Bone marrow (tissue), 2 donors: ENCODE measurements at regions not wholly inside any gene's neighbourhood (a gene's known extent, or its start where the extent isn't known, plus 50 kb on each side); places are given as distances from the start of the nearest gene placed in this dataset.

Experiments
- DNase-seq, 2 donors: peaks; one replicate each; lab custom pipeline; 2025; lab: John Stamatoyannopoulos, UW

DNA sequence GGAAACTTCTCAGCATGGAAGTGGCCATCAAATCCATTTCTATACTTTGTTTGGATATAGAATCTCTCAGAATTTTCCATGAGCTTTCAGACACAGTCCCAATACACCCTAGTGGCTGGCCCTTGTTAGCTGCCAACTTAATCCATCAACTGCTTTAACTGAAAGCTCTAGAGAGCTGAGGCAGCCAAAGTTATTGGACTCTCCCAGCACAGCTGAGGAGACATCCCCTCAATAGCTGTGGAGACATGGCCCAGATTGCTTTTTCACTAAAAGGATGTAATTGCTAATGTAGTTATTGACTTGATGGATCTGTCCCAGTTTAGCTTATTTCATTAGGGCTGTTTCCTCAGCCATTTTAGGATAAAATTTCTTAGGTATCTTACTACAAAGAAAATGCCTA is 94.8 kb upstream of the PRMT6 start:
- no peak for DNase-seq

DNA sequence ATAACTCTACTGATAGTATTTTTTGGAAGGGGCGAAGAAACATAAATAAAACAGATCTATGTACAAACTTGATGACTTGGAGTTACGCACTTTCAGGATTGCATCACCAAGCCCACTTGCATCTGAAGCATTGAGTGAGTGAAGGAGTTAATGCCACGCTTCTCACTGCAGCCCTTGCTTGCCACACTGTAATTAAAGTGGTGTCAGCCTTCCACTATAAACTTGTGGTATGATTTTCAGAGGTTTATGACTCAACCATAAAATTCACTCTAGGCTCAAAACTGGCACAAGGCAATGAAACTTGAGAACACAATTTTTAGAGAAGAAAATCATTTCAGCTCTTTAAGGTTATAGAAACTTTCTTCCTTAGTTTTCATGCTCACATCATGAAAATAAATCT is 93.9 kb upstream of the PRMT6 start:
- DNase-seq, result no peak

DNA sequence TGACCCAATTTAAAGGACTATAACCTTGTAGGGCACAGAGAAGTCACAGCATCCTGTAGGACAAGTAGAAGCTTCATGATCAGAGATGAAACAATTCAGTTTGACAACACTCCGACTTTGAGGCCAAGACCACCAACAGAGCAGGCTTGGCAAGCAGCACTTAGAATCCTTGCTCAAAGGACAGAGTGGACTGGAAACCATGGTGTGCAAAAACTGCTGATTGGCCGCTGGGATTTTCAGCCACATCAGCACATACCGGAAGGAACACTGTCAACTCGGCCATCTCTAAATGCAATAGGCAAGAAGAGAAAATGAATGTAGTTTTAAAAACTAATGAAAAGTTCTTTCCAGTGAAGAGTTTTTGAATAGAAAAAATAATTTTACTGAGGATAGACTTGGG is 92.0 kb upstream of the PRMT6 start:
- DNase-seq, result no peak

DNA sequence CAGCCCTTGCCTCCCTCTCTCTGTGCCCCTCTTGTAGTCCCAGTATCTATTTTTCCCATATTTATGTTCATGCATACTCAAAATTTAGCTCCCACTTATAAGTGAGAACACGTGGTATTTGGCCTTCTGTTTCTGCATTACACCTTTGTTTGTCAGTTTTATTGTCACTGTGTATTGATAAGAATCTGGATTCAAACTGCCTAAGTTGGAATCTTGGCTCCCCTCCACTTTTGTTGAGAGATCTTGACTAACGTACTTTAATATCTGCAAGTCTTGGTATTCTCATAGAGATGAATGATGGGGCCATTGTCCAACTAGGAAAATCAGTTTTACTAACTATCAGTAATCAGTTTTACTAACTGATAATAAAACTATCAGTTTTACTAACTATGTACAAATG is 87.8 kb upstream of the PRMT6 start:
- no peak for DNase-seq

GRCh38 chr1:106969731-106970130 is 86.7 kb upstream of the PRMT6 start:
- no peak for DNase-seq

GRCh38 chr1:106972074-106972473 is 84.4 kb upstream of the PRMT6 start:
- DNase-seq, result no peak

GRCh38 chr1:106975944-106976343 is 80.5 kb upstream of the PRMT6 start:
- no peak for DNase-seq

DNA sequence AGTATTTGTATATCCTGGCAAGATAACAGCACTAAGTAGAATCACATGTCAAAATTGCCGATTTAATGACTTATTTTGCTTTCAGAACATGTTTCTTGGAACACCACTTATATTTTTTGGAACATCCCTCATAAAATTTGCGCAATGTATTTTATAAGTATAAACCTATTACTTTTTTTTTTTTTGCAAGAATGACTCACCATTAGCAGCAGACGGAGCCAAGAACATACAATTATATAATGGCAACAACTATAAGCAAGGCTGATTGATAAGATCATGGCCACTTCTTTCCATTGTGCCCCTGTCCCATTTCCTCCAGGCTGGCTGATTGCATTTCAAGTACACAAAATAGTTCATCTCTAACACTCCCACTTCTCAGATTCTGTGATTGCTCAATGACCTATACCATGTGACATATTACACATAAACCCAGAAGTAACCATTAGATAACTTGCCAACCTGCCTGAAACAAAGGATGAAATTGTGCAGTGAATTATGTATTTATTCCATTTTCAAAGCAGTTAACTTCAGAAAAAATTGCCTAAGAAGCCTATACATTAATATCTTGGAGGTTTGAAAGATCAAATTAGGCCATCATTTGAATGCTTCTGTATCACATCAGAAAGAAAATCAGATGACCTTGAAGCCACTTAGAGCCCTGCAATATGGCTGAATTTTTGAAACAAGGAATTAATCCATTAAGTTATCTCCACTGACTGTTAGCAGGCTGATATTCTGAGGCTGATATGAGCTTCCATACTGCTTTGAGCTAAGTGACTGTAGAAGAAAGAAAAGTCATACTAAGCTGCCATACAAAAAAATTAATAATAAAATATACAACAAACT is 77.8 kb upstream of the PRMT6 start:
- DNase-seq, result no peak

DNA sequence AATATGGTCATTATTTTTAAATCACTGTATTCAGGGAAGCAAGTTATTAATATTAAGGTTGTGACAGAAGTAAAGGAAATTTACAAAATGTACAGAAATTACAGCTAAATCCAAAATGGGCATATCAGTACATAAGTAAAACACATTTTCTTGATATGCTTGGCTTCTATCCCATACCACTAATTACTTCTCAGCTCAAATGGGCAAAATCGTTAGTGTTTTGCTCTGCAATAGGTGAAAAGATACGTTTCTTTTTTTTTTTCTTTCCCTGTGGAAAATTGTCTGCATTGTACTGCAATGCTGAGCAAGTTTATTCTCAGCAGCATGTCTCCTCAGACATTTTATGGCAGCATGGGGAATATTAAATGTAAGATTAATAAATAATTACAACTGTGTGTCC is 77.1 kb upstream of the PRMT6 start:
- no peak for DNase-seq

GRCh38 chr1:106980121-106980520 is 76.4 kb upstream of the PRMT6 start:
- DNase-seq, result no peak

GRCh38 chr1:106984801-106985200 is 71.7 kb upstream of the PRMT6 start:
- DNase-seq, result no peak

DNA sequence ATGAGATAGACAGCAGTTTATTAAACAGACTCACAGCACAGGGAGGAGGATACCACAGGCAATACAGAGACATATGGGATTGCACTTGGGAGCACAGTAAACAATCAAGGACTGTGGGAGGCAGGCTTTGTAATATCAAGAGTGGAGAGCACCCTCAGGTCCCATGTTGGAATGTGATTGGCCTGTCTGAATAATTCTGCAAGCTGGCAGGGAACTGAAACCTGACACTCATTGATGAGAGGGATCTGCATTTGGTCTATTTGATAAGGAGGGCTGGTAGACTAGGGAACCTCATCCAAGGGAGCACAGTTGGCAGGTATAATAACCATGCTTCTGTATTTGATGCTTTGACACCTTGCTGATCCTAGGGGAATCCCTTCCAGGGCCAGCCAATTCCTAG is 69.9 kb upstream of the PRMT6 start:
- no peak for DNase-seq

DNA sequence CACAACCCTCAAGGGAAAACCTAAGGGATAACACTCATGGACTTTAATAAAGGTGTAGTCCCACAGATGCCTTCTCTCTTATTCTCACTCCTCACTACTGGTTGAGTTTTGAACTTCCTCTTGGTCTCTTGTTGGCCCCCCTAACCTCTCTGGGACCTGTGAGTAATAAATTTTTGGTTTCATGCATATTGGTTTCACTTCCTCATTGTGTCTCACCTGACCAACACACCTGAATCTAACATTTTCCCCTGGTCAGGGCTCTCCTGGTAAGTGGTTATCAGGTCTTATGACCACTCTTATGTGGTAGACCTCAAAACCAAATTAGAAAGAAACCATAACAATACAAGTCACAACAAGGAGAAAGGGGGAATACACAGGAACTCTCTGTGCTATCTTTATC is 60.5 kb upstream of the PRMT6 start:
- DNase-seq, result no peak

DNA sequence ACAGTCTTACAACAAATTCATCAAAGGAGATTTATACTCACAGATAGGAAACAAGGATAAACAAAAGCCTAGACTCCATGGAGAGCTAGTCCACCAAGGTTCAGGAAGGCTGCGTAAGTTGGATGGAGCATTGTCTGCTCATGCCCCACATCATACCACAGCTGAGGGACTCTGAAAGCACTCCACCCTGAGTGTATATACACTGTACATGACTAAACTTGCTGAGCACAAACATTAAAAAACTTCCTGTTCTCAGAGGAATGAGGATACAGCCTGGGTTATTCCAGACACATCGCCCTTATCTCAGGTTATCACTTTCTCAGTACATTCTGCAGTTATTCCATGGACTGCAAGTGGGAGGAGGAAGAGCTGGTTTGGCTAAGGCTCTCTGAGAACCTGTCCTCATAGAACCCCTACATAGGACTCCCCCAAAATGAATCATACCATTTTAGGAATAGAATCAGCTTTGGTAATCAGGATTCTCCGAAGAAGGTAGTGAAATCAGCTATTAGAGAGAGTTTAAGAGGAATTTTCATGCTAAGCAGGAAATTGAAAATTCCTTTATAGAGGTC is 58.0 kb upstream of the PRMT6 start:
- no peak for DNase-seq

DNA sequence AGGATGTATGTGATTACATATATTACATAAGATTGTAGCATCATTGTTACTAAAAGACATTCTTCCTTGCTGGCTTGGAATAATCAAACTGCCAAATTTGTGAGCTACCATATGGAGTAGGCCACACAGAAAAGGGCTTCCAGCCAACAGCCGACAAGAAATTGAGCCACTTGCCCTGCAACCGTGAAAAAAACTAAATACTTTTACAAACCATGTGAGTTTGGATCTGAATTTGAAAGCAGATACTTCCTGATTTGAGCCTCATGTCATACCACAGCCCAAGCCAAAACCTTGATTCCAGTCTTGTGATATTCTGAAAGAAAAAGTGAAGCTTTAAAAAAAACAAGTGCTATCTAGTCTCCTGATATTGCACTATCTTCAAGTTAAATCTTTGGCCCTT is 55.6 kb upstream of the PRMT6 start:
- DNase-seq, result no peak

- DNase-seq, result no peak
Measured at GRCh38 chr1:107003972-107004371, 52.5 kb upstream of the PRMT6 start.

DNA sequence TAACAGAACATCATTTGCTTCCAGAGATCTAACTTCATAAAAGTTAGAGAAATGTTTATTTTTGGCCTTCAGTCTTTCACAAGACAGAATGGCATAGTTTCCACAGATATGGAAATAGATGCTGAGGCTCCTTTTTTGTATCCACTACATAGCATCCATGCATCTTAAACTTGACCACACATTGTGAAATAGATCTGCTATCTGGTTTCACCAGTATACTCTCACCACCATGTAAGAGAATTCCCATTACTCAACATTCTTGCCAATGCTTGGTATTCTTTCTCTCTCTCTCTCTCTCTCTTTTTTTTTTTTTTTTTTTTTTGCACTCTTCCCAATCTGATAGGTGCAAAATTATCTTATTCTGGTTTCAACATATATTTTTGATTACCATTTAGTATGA is 52.1 kb upstream of the PRMT6 start:
- no peak for DNase-seq
